ENCODE measurements at regions not wholly inside any gene's neighbourhood (a gene's known extent, or its start where the extent isn't known, plus 50 kb on each side); places are given as distances from the start of the nearest gene placed in this dataset.
"Not testable (repeated sequence)": the region's sequence is repeated elsewhere in the genome, so short reads cannot be mapped to it uniquely, and the experiment has no call there.

GRCh38 chr7:8831376-8831775 is 398.0 kb downstream of the NXPH1 start:
- TF ChIP-seq CTCF (IDR thresholded peaks at IDR 0.05; ENCODE audit: borderline replicate concordance, insufficient read depth, low read depth, low read length): no peak
- H3K4me3 ChIP-seq (ENCODE audit: low read depth, low read length): no peak overlapping the region

GRCh38 chr7:8833355-8833754 is 399.9 kb downstream of the NXPH1 start:
- H3K4me3 ChIP-seq (ENCODE audit: low read depth, low read length): no peak overlapping the region
- TF ChIP-seq CTCF (IDR thresholded peaks at IDR 0.05; ENCODE audit: borderline replicate concordance, insufficient read depth, low read depth, low read length): no peak

DNA sequence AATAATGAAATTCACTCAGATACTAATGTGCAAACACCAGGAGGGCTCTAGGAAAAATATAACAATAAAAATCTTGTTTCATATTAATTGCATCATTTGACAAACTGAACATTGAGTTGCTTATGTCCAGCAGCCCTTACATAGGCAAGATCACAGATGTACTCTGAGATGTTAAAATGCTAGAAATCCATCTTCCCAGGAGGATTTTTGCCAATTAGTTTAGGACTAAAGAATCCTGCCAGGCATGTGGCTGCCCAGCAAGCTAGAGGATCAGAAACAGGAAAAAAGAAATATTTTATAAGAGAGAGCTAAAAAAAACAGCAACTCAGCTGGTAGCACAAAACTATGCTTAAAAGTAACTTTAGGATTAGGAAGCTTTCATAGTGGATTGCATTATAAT is 407.8 kb downstream of the NXPH1 start:
- TF ChIP-seq CTCF (IDR thresholded peaks at IDR 0.05; ENCODE audit: borderline replicate concordance, insufficient read depth, low read depth, low read length): no peak
- H3K4me3 ChIP-seq (ENCODE audit: low read depth, low read length): no peak overlapping the region

DNA sequence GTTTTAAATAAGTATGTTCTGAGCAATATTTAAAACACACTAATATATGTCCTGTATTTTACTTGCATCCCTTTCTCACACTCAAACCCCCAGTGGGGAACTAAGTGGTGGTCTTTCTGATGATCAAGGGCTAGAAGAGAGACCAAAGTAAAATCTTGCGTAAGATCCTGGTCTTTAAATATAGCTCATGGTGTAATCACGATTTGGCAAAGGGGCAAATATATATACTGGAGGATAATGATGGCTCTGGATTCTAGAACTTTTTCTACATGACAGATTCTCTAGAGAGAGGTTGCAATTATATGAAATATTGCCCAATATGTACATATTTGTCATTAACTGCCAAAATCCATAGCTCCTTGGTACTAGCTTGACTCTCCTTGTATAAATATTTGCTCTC is 438.3 kb downstream of the NXPH1 start:
- no peak overlapping the region for H3K4me3 ChIP-seq (ENCODE audit: low read depth, low read length)
- no peak for TF ChIP-seq CTCF (IDR thresholded peaks at IDR 0.05; ENCODE audit: borderline replicate concordance, insufficient read depth, low read depth, low read length)

DNA sequence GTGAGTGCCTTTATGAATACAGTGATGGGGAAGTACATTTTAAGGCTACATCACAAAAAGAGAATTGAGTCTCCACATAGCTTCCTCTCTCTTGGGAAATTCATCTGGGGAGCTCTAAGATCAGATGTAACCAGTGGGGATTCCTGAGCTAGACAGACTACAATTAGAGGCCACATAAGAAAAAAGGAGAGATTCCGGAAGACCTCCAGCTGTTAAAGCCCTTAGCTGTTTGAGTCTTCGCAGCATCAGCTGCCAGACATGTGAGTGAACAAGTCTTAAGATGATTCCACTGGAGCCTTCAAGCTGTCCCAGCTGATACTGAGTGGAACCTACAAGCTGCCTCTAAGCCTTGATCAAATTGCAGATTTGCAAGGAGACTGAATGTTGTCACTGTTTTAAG is 448.5 kb downstream of the NXPH1 start:
- no peak for TF ChIP-seq CTCF (IDR thresholded peaks at IDR 0.05; ENCODE audit: borderline replicate concordance, insufficient read depth, low read depth, low read length)
- H3K4me3 ChIP-seq (ENCODE audit: low read depth, low read length): no peak overlapping the region

- no peak overlapping the region for H3K4me3 ChIP-seq (ENCODE audit: low read depth, low read length)
- TF ChIP-seq CTCF (IDR thresholded peaks at IDR 0.05; ENCODE audit: borderline replicate concordance, insufficient read depth, low read depth, low read length): no peak
These were observed 452.1 kb downstream of the NXPH1 start for GRCh38 chr7:8885480-8886000.

- not testable (repeated sequence) for H3K4me3 ChIP-seq (ENCODE audit: low read depth, low read length)
These were observed 456.9 kb downstream of the NXPH1 start for GRCh38 chr7:8890346-8890745.

DNA sequence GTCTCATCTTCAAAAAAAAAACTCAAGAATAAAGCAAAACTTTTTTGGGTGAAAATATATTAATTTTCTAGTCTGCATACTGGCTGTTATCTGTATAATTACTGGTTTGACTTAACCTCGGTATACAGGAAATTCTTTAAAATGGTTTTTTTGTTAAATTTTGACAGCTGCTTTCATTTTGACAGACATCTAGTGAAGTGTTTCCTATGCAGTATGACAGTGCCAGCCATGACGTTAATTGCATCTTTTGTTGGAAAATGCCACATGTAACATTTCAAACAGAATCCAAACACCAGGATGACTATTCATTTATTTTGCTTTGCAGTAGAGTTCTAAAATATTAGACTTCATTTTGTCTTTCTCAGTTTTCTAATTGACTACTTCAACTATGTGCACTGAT is 460.4 kb downstream of the NXPH1 start:
- H3K4me3 ChIP-seq (ENCODE audit: low read depth, low read length): no peak overlapping the region
- TF ChIP-seq CTCF (IDR thresholded peaks at IDR 0.05; ENCODE audit: borderline replicate concordance, insufficient read depth, low read depth, low read length): no peak
